GM23338 (cell line): ENCODE measurements at regions not wholly inside any gene's neighbourhood (a gene's known extent, or its start where the extent isn't known, plus 50 kb on each side); places are given as distances from the start of the nearest gene placed in this dataset.

Experiments used
- ATAC-seq: fragments of 200-7000 bp; cut with Tn5 transposase; 3 replicates; pipeline ENCODE4 v1.9.1; 2020
- DNase-seq: peaks from one replicate; pipeline ENCODE4 v3.0.0-alpha.2; 2015; ENCODE audit warnings: low spot score
- H2AFZ ChIP-seq: fragments of 200-600 bp; sonication (generic); 2 replicates; pipeline ENCODE4 v1.8.0; 2016; ENCODE audit warnings: antibody characterized with exemption, mild to moderate bottlenecking, moderate library complexity
- H3F3A ChIP-seq: fragments of 200-600 bp; sonication (generic); replicated peaks from 2 replicates; pipeline ENCODE4 v1.8.0; 2017; ENCODE audit warnings: antibody characterized with exemption, mixed run types, low read depth
- H3K27ac ChIP-seq: fragments of 200-600 bp; sonication (generic); 2 replicates; pipeline ENCODE4 v1.6.1; 2016; ENCODE audit warnings: low read depth
- H3K27me3 ChIP-seq: fragments of 200-600 bp; sonication (generic); 2 replicates; pipeline ENCODE4 v1.8.0; 2016; ENCODE audit warnings: mild to moderate bottlenecking, mixed run types, moderate library complexity; ENCODE audit not compliant: insufficient read depth
- H3K36me3 ChIP-seq: fragments of 200-600 bp; sonication (generic); 2 replicates; pipeline ENCODE4 v1.8.0; 2016; ENCODE audit warnings: mild to moderate bottlenecking; ENCODE audit not compliant: insufficient read depth
- H3K4me1 ChIP-seq: fragments of 200-600 bp; sonication (generic); 2 replicates; pipeline ENCODE4 v1.8.0; 2016; ENCODE audit warnings: mild to moderate bottlenecking, moderate library complexity; ENCODE audit not compliant: insufficient read depth
- H3K4me2 ChIP-seq: fragments of 200-600 bp; sonication (generic); 2 replicates; pipeline ENCODE4 v1.7.1; 2017; ENCODE audit warnings: mixed run types
- H3K4me3 ChIP-seq: fragments of 200-600 bp; sonication (generic); 2 replicates; pipeline ENCODE4 v1.6.1; 2016; ENCODE audit warnings: mixed run types
- H3K79me2 ChIP-seq: fragments of 200-600 bp; sonication (generic); replicated peaks from 2 replicates; pipeline ENCODE4 v1.8.0; 2017; ENCODE audit warnings: mild to moderate bottlenecking; ENCODE audit not compliant: insufficient read depth
- H3K9me2 ChIP-seq: fragments of 200-600 bp; sonication (generic); 2 replicates; pipeline ENCODE4 v1.8.0; 2017; ENCODE audit not compliant: insufficient read depth
- H4K20me1 ChIP-seq: fragments of 200-600 bp; sonication (generic); replicated peaks from 2 replicates; pipeline ENCODE4 v1.8.0; 2017; ENCODE audit warnings: mild to moderate bottlenecking; ENCODE audit not compliant: insufficient read depth
- H3K27ac Mint-ChIP-seq: 2 replicates; pipeline ENCODE4 v1.8.0; 2020; ENCODE audit warnings: inconsistent platforms, mild to moderate bottlenecking, moderate library complexity, mixed read lengths
- H3K27me3 Mint-ChIP-seq: 3 replicates; pipeline ENCODE4 v1.8.0; 2022; ENCODE audit warnings: low read depth, mild to moderate bottlenecking, moderate library complexity, mixed read lengths, inconsistent platforms; ENCODE audit not compliant: insufficient read depth, poor library complexity
- H3K36me3 Mint-ChIP-seq: 3 replicates; pipeline ENCODE4 v1.8.0; 2021; ENCODE audit warnings: low read depth, mild to moderate bottlenecking, inconsistent platforms, moderate library complexity, mixed read lengths
- H3K4me1 Mint-ChIP-seq: 3 replicates; pipeline ENCODE4 v1.8.0; 2020; ENCODE audit warnings: mild to moderate bottlenecking, inconsistent platforms, mixed read lengths
- H3K4me3 Mint-ChIP-seq: 3 replicates; pipeline ENCODE4 v1.8.0; 2021; ENCODE audit warnings: moderate library complexity, mild to moderate bottlenecking, inconsistent platforms, mixed read lengths
- H3K9me3 Mint-ChIP-seq: 3 replicates; pipeline ENCODE4 v1.8.0; 2020; ENCODE audit warnings: moderate library complexity, mild to moderate bottlenecking, inconsistent platforms, mixed read lengths
- JUNB ChIP-seq: IDR thresholded peaks from one replicate; pipeline ENCODE4 v1.6.1; 2016; ENCODE audit warnings: antibody characterized with exemption; ENCODE audit not compliant: unreplicated experiment
- TF ChIP-seq, protein P1 (sequence below): IDR thresholded peaks from one replicate; pipeline ENCODE4 v1.6.1; 2018; ENCODE audit warnings: antibody characterized with exemption; ENCODE audit not compliant: unreplicated experiment
- TF ChIP-seq, protein P2 (sequence below): fragments of 250-450 bp; sonication (Bioruptor Pico); IDR thresholded peaks from 2 replicates; pipeline ENCODE4 v1.5.0; 2020; ENCODE audit warnings: mild to moderate bottlenecking, moderate library complexity

DNA sequence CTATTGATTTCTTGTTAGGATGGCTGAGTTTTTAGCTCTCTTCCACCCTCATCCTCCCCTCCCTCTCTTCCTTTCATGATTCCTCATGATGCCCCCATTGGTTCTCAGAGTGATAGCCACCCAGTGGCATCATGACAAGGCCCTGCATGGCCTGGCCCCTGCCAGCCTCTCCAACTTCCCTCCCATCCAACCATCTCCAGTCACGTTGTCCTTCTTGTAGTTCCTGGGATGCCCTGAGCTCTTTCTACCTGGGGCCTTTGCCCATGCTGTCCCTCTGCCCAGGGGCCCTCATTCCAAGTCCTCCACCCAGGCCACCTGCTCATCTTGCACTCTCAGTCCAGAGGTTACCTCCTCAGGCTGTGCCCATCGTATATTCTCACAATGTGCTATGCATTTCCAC is 247.5 kb downstream of the TFCP2L1 start (continued):
- TF ChIP-seq, protein P1, sequence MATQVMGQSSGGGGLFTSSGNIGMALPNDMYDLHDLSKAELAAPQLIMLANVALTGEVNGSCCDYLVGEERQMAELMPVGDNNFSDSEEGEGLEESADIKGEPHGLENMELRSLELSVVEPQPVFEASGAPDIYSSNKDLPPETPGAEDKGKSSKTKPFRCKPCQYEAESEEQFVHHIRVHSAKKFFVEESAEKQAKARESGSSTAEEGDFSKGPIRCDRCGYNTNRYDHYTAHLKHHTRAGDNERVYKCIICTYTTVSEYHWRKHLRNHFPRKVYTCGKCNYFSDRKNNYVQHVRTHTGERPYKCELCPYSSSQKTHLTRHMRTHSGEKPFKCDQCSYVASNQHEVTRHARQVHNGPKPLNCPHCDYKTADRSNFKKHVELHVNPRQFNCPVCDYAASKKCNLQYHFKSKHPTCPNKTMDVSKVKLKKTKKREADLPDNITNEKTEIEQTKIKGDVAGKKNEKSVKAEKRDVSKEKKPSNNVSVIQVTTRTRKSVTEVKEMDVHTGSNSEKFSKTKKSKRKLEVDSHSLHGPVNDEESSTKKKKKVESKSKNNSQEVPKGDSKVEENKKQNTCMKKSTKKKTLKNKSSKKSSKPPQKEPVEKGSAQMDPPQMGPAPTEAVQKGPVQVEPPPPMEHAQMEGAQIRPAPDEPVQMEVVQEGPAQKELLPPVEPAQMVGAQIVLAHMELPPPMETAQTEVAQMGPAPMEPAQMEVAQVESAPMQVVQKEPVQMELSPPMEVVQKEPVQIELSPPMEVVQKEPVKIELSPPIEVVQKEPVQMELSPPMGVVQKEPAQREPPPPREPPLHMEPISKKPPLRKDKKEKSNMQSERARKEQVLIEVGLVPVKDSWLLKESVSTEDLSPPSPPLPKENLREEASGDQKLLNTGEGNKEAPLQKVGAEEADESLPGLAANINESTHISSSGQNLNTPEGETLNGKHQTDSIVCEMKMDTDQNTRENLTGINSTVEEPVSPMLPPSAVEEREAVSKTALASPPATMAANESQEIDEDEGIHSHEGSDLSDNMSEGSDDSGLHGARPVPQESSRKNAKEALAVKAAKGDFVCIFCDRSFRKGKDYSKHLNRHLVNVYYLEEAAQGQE, result no peak
- TF ChIP-seq, protein P2, sequence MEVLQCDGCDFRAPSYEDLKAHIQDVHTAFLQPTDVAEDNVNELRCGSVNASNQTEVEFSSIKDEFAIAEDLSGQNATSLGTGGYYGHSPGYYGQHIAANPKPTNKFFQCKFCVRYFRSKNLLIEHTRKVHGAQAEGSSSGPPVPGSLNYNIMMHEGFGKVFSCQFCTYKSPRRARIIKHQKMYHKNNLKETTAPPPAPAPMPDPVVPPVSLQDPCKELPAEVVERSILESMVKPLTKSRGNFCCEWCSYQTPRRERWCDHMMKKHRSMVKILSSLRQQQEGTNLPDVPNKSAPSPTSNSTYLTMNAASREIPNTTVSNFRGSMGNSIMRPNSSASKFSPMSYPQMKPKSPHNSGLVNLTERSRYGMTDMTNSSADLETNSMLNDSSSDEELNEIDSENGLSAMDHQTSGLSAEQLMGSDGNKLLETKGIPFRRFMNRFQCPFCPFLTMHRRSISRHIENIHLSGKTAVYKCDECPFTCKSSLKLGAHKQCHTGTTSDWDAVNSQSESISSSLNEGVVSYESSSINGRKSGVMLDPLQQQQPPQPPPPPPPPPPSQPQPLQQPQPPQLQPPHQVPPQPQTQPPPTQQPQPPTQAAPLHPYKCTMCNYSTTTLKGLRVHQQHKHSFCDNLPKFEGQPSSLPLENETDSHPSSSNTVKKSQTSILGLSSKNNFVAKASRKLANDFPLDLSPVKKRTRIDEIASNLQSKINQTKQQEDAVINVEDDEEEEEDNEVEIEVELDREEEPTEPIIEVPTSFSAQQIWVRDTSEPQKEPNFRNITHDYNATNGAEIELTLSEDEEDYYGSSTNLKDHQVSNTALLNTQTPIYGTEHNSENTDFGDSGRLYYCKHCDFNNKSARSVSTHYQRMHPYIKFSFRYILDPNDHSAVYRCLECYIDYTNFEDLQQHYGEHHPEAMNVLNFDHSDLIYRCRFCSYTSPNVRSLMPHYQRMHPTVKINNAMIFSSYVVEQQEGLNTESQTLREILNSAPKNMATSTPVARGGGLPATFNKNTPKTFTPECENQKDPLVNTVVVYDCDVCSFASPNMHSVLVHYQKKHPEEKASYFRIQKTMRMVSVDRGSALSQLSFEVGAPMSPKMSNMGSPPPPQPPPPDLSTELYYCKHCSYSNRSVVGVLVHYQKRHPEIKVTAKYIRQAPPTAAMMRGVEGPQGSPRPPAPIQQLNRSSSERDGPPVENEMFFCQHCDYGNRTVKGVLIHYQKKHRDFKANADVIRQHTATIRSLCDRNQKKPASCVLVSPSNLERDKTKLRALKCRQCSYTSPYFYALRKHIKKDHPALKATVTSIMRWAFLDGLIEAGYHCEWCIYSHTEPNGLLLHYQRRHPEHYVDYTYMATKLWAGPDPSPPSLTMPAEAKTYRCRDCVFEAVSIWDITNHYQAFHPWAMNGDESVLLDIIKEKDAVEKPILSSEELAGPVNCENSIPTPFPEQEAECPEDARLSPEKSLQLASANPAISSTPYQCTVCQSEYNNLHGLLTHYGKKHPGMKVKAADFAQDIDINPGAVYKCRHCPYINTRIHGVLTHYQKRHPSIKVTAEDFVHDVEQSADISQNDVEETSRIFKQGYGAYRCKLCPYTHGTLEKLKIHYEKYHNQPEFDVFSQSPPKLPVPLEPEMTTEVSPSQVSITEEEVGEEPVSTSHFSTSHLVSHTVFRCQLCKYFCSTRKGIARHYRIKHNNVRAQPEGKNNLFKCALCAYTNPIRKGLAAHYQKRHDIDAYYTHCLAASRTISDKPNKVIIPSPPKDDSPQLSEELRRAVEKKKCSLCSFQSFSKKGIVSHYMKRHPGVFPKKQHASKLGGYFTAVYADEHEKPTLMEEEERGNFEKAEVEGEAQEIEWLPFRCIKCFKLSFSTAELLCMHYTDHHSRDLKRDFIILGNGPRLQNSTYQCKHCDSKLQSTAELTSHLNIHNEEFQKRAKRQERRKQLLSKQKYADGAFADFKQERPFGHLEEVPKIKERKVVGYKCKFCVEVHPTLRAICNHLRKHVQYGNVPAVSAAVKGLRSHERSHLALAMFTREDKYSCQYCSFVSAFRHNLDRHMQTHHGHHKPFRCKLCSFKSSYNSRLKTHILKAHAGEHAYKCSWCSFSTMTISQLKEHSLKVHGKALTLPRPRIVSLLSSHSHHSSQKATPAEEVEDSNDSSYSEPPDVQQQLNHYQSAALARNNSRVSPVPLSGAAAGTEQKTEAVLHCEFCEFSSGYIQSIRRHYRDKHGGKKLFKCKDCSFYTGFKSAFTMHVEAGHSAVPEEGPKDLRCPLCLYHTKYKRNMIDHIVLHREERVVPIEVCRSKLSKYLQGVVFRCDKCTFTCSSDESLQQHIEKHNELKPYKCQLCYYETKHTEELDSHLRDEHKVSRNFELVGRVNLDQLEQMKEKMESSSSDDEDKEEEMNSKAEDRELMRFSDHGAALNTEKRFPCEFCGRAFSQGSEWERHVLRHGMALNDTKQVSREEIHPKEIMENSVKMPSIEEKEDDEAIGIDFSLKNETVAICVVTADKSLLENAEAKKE, result no peak

DNA sequence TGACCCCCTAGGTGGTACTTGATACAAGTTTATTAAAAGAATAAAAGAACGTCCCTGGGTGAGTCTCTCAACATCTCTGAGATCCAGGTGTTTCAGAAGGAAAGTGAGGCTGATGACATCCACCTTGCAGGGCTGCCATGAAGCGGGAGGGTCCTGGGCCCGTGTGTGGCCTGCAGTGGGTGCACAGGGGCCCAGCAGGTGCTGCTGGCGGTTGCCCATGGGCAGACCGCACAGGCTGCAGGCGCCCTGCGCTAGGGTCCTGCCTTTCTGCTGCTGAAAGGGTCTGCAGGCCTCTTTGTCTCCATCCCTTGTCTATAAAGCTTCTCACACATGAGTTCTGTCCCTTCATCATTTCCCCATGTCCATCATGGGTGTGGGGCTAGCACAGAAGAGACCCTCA is 247.0 kb downstream of the TFCP2L1 start:
- Histone ChIP-seq H3K27me3 (peaks cover 9% of the 10 kb centered on the region; the same call in 1 of the 2 replicates), H3K79me2 (no peaks in the 10 kb centered on the region), H3K4me3 (no peak overlapping the region), H3F3A (no peaks in the 10 kb centered on the region), H3K27ac (no peak overlapping the region), H3K9me2 (peaks cover 7% of the 10 kb centered on the region; the same call in 1 of the 2 replicates), H3K4me2 (no peak overlapping the region), H4K20me1 (no peaks in the 10 kb centered on the region), H2AFZ (no peak overlapping the region), H3K4me1 (no peaks in the 10 kb centered on the region), H3K36me3 (no peaks in the 10 kb centered on the region)
- DNase-seq (no peak), ATAC-seq (no peak)
- peaks cover 13% of the 10 kb centered on the region for H3K27me3 Mint-ChIP-seq
- H3K36me3 Mint-ChIP-seq, result no peaks in the 10 kb centered on the region
- no peak overlapping the region for H3K4me3 Mint-ChIP-seq
- no peak for TF ChIP-seq JUNB
- H3K27ac Mint-ChIP-seq, result no peak overlapping the region
- H3K9me3 Mint-ChIP-seq, result no peaks in the 10 kb centered on the region
- H3K4me1 Mint-ChIP-seq, result peaks cover 8% of the 10 kb centered on the region
